ENCODE measurements at regions not wholly inside any gene's neighbourhood (a gene's known extent, or its start where the extent isn't known, plus 50 kb on each side); places are given as distances from the start of the nearest gene placed in this dataset.

GRCh38 chr1:78715181-78715661, 65.6 kb downstream of the IFI44 start:
- no peak for TF ChIP-seq CTCF (IDR thresholded peaks at IDR 0.05)
- no peak for TF ChIP-seq EZH2 (IDR thresholded peaks at IDR 0.05; ENCODE audit: borderline replicate concordance, insufficient read depth, low read depth, low read length, poor library complexity, severe bottlenecking)

Data from B cell (primary cell).